Smooth muscle cell (in vitro differentiated cells): ENCODE measurements at regions not wholly inside any gene's neighbourhood (a gene's known extent, or its start where the extent isn't known, plus 50 kb on each side); places are given as distances from the start of the nearest gene placed in this dataset.

ENCODE experiments used
- DNase-seq: peaks from one replicate; lab custom pipeline; 2025; ENCODE audit not compliant: unreplicated experiment; lab: John Stamatoyannopoulos, UW
- H2AFZ ChIP-seq: fragments of 200-600 bp; sonication (generic); 2 replicates; pipeline ENCODE4 v1.6.0; 2016; ENCODE audit warnings: antibody characterized with exemption, low read depth, mild to moderate bottlenecking
- H3F3A ChIP-seq: fragments of 200-600 bp; sonication (generic); 2 replicates; pipeline ENCODE4 v1.6.0; 2017; ENCODE audit warnings: antibody characterized with exemption, low read depth
- H3K27ac ChIP-seq: fragments of 200-600 bp; sonication (generic); 2 replicates; pipeline ENCODE4 v1.5.1; 2016; ENCODE audit warnings: low read depth, mild to moderate bottlenecking
- H3K27me3 ChIP-seq: fragments of 200-600 bp; sonication (generic); 2 replicates; pipeline ENCODE4 v1.6.1; 2016; ENCODE audit warnings: low read depth, mild to moderate bottlenecking
- H3K36me3 ChIP-seq: fragments of 200-600 bp; sonication (generic); 2 replicates; pipeline ENCODE4 v1.5.1; 2016; ENCODE audit warnings: low read depth
- H3K4me1 ChIP-seq: fragments of 200-600 bp; sonication (generic); 2 replicates; pipeline ENCODE4 v1.5.1; 2016; ENCODE audit warnings: low read depth
- H3K4me2 ChIP-seq: fragments of 200-600 bp; sonication (generic); 2 replicates; pipeline ENCODE4 v1.6.0; 2016; ENCODE audit warnings: mild to moderate bottlenecking
- H3K4me3 ChIP-seq: fragments of 200-600 bp; sonication (generic); 2 replicates; pipeline ENCODE4 v1.5.1; 2016; ENCODE audit warnings: mild to moderate bottlenecking
- H3K79me2 ChIP-seq: fragments of 200-600 bp; sonication (generic); 2 replicates; pipeline ENCODE4 v1.6.0; 2016; ENCODE audit warnings: low read depth, mild to moderate bottlenecking
- H3K9ac ChIP-seq: fragments of 200-600 bp; sonication (generic); 2 replicates; pipeline ENCODE4 v1.6.0; 2016; ENCODE audit warnings: low read depth
- H3K9me3 ChIP-seq: fragments of 200-600 bp; sonication (generic); replicated peaks from 2 replicates; pipeline ENCODE4 v1.5.1; 2016; ENCODE audit warnings: low read depth
- H4K20me1 ChIP-seq: fragments of 200-600 bp; sonication (generic); 2 replicates; pipeline ENCODE4 v1.6.0; 2016; ENCODE audit warnings: low read depth
- WGBS: methylation state at CpG from one replicate; pipeline ENCODE4 v1.1.7; 2016; ENCODE audit warnings: low lambda C conversion rate; 5-methylcytosine and 5-hydroxymethylcytosine counted together
- TF ChIP-seq, protein P1 (sequence below): fragments of 200-600 bp; sonication (generic); IDR thresholded peaks from 2 replicates; pipeline ENCODE4 v1.5.1; 2017; ENCODE audit warnings: borderline replicate concordance, mild to moderate bottlenecking, antibody characterized with exemption; ENCODE audit not compliant: insufficient read depth, poor library complexity, severe bottlenecking

GRCh38 chr10:93208717-93209464 lies 135.2 kb downstream of the CYP26A1 start:
- H3F3A ChIP-seq: no peaks in the 10 kb centered on the region

DNA sequence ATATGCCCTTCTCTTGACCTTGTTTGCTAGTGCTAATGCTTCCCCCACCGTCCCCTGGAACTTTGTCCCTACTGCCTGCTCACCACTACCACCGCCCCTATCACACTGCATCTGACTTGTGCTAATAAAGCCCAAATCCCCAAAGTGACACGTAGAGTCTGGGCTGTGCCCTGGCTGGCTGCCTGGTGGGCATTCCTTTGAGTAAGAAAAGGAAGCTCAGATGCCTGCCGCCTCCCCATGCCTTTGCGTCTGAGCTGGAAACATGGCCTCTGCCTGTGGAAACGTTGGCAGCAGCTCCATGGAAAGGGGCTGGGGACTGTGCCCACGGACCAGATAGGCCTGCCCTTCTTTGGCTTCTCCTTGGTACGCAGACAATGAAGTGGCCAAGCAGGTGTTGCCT lies 138.3 kb downstream of the CYP26A1 start:
- 83% methylated on average over 8 of the region's 8 CpGs for WGBS
- Histone ChIP-seq H2AFZ (no peak overlapping the region), H3F3A (no peaks in the 10 kb centered on the region), H4K20me1 (no peaks in the 10 kb centered on the region), H3K4me2 (no peak overlapping the region), H3K4me3 (no peak overlapping the region), H3K27ac (no peak overlapping the region), H3K9ac (no peak overlapping the region), H3K36me3 (no peaks in the 10 kb centered on the region), H3K4me1 (no peaks in the 10 kb centered on the region), H3K79me2 (no peaks in the 10 kb centered on the region), H3K9me3 (no peaks in the 10 kb centered on the region), H3K27me3 (no peaks in the 10 kb centered on the region)
- DNase-seq: no peak
- TF ChIP-seq, protein P1, sequence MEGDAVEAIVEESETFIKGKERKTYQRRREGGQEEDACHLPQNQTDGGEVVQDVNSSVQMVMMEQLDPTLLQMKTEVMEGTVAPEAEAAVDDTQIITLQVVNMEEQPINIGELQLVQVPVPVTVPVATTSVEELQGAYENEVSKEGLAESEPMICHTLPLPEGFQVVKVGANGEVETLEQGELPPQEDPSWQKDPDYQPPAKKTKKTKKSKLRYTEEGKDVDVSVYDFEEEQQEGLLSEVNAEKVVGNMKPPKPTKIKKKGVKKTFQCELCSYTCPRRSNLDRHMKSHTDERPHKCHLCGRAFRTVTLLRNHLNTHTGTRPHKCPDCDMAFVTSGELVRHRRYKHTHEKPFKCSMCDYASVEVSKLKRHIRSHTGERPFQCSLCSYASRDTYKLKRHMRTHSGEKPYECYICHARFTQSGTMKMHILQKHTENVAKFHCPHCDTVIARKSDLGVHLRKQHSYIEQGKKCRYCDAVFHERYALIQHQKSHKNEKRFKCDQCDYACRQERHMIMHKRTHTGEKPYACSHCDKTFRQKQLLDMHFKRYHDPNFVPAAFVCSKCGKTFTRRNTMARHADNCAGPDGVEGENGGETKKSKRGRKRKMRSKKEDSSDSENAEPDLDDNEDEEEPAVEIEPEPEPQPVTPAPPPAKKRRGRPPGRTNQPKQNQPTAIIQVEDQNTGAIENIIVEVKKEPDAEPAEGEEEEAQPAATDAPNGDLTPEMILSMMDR: no peak

More at GRCh38 chr10:93208717-93209464, 135.2 kb downstream of the CYP26A1 start:
- Histone ChIP-seq H3K9me3 (no peaks in the 10 kb centered on the region), H2AFZ (no peak overlapping the region), H4K20me1 (no peaks in the 10 kb centered on the region), H3K79me2 (no peaks in the 10 kb centered on the region), H3K27ac (no peak overlapping the region), H3K27me3 (no peaks in the 10 kb centered on the region), H3K9ac (no peak overlapping the region), H3K4me1 (no peaks in the 10 kb centered on the region), H3K36me3 (no peaks in the 10 kb centered on the region), H3K4me3 (no peak overlapping the region), H3K4me2 (no peak overlapping the region)
- DNase-seq: no peak
- 89% methylated on average over 7 of the region's 7 CpGs for WGBS
- TF ChIP-seq, protein P1: no peak

- Histone ChIP-seq H3K4me1 (no peaks in the 10 kb centered on the region), H3K4me3 (no peak overlapping the region), H3K36me3 (no peaks in the 10 kb centered on the region), H3K9ac (no peak overlapping the region), H3K27me3 (no peaks in the 10 kb centered on the region), H3K9me3 (no peaks in the 10 kb centered on the region), H3K27ac (no peak overlapping the region), H4K20me1 (no peaks in the 10 kb centered on the region), H2AFZ (no peak overlapping the region), H3F3A (no peaks in the 10 kb centered on the region), H3K79me2 (no peaks in the 10 kb centered on the region), H3K4me2 (no peak overlapping the region)
- WGBS: 74% methylated on average over 3 of the region's 3 CpGs
- no peak for DNase-seq
- TF ChIP-seq, protein P1: no peak
Measured at GRCh38 chr10:93215312-93215711, 141.6 kb downstream of the CYP26A1 start.
